Activated B cell treated with CpG ODN at 0.5 μM for 24 hours (primary cell): ENCODE measurements at regions not wholly inside any gene's neighbourhood (a gene's known extent, or its start where the extent isn't known, plus 50 kb on each side); places are given as distances from the start of the nearest gene placed in this dataset.

Experiments
- ATAC-seq: fragments of 200-7000 bp; cut with Tn5 transposase; one replicate; pipeline ENCODE4 v1.10.0; 2021; ENCODE audit warnings: low read depth, mild to moderate bottlenecking, moderate library complexity
- CTCF ChIA-PET: fragments of 350-600 bp; sonication (Branson Sonifier 250); formaldehyde crosslinking; loops from one replicate; lab custom pipeline; 2021; ENCODE audit warnings: antibody characterized with exemption; lab: Charles Lee
- POLR2A ChIA-PET: fragments of 350-600 bp; sonication (Branson Sonifier 250); formaldehyde crosslinking; loops from one replicate; lab custom pipeline; 2021; ENCODE audit warnings: antibody characterized with exemption; lab: Charles Lee
- DNase-seq: peaks from one replicate; pipeline ENCODE4 v3.0.0; 2022
- H3K27ac Mint-ChIP-seq: one replicate; pipeline ENCODE4 v1.8.0; 2020; ENCODE audit warnings: mixed read lengths
- H3K27me3 Mint-ChIP-seq: one replicate; pipeline ENCODE4 v1.8.0; 2021; ENCODE audit warnings: mixed read lengths
- H3K36me3 Mint-ChIP-seq: one replicate; pipeline ENCODE4 v1.8.0; 2021; ENCODE audit warnings: low read depth, mixed read lengths
- H3K4me1 Mint-ChIP-seq: one replicate; pipeline ENCODE4 v1.8.0; 2021; ENCODE audit warnings: mixed read lengths
- H3K4me3 Mint-ChIP-seq: one replicate; pipeline ENCODE4 v1.8.0; 2020; ENCODE audit warnings: mild to moderate bottlenecking, mixed read lengths
- H3K9me3 Mint-ChIP-seq: one replicate; pipeline ENCODE4 v1.8.0; 2020; ENCODE audit warnings: mixed read lengths
- CTCF ChIP-seq: fragments of 200-600 bp; IDR thresholded peaks from one replicate; pipeline ENCODE4 v1.8.0; 2022; ENCODE audit warnings: antibody characterized with exemption, mild to moderate bottlenecking
- intact Hi-C: fragments of 100-400 bp; cut with micrococcal nuclease; formaldehyde crosslinking; loops from one replicate; pipeline ENCODE4 v1.15.1; 2024

DNA sequence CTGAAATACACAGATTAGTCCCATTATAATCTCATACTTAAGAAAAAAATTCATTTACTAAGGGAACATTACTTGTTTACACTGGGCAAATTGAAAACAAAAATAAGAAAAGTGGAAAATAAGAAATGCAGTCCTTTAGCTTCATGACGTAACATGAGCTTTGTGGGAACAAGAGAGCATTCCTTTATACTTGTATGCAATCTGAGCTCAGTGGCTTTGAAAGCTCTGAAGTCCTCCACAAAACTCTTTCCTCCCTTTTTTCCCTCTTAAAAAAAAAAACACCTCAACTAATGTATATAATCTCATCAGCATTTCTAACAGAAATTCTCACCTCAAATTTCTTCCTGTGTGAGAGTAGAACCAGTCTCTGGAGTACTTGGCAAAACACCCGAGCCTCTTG lies 76.9 kb upstream of the OTX2 start:
- intact Hi-C loops: no loop called here
- ATAC-seq: no peak

GRCh38 chr14:56886471-56887062 lies 76.3 kb upstream of the OTX2 start:
- peaks cover 18% of the 10 kb centered on the region for H3K27me3 Mint-ChIP-seq
- CTCF ChIA-PET: no interaction called here
- ATAC-seq (no peak), DNase-seq (no peak)
- no peak overlapping the region for H3K4me3 Mint-ChIP-seq
- TF ChIP-seq CTCF: no peak
- POLR2A ChIA-PET: no interaction called here
- no peaks in the 10 kb centered on the region for H3K9me3 Mint-ChIP-seq
- no peaks in the 10 kb centered on the region for H3K36me3 Mint-ChIP-seq
- intact Hi-C loops: no loop called here
- H3K4me1 Mint-ChIP-seq: no peaks in the 10 kb centered on the region
- no peak overlapping the region for H3K27ac Mint-ChIP-seq

More for the DNA sequence above, 76.9 kb upstream of the OTX2 start:
- Mint-ChIP-seq H3K4me3 (no peak overlapping the region), H3K27ac (no peak overlapping the region), H3K36me3 (no peaks in the 10 kb centered on the region), H3K9me3 (no peaks in the 10 kb centered on the region), H3K4me1 (no peaks in the 10 kb centered on the region), H3K27me3 (peaks cover 21% of the 10 kb centered on the region)
- CTCF ChIA-PET: no interaction called here
- DNase-seq: no peak
- no peak for TF ChIP-seq CTCF
- POLR2A ChIA-PET: no interaction called here

- DNase-seq (no peak), ATAC-seq (no peak)
- Mint-ChIP-seq H3K4me1 (no peaks in the 10 kb centered on the region), H3K9me3 (no peaks in the 10 kb centered on the region), H3K36me3 (no peaks in the 10 kb centered on the region), H3K4me3 (no peak overlapping the region), H3K27me3 (peaks cover 18% of the 10 kb centered on the region), H3K27ac (no peak overlapping the region)
- no peak for TF ChIP-seq CTCF
- intact Hi-C loops: no loop called here
- ChIA-PET CTCF (interaction anchor here (0.6 kb wide), 1 partner anchor 12 kb away, joined by 3 read pairs; no protein-coding TSS in a partner anchor), POLR2A (no interaction called here)
Measured at GRCh38 chr14:56885825-56886224, 75.5 kb upstream of the OTX2 start.

- intact Hi-C loops: no loop called here
- ATAC-seq (no peak), DNase-seq (no peak)
- no peak for TF ChIP-seq CTCF
- no peaks in the 10 kb centered on the region for H3K9me3 Mint-ChIP-seq
- H3K27ac Mint-ChIP-seq: no peak overlapping the region
- H3K36me3 Mint-ChIP-seq: no peaks in the 10 kb centered on the region
- ChIA-PET CTCF (no interaction called here), POLR2A (no interaction called here)
- peaks cover 19% of the 10 kb centered on the region for H3K27me3 Mint-ChIP-seq
- H3K4me1 Mint-ChIP-seq: no peaks in the 10 kb centered on the region
- H3K4me3 Mint-ChIP-seq: no peak overlapping the region
Measured at GRCh38 chr14:56884617-56885016, 74.3 kb upstream of the OTX2 start.

GRCh38 chr14:56881181-56881580 lies 70.9 kb upstream of the OTX2 start:
- intact Hi-C loops: no loop called here
- POLR2A ChIA-PET: no interaction called here
- Mint-ChIP-seq H3K36me3 (no peaks in the 10 kb centered on the region), H3K27ac (no peak overlapping the region), H3K4me3 (no peak overlapping the region), H3K4me1 (no peaks in the 10 kb centered on the region), H3K9me3 (no peaks in the 10 kb centered on the region), H3K27me3 (peaks cover 5% of the 10 kb centered on the region)
- no peak for ATAC-seq
- no peak for DNase-seq
- CTCF ChIA-PET: no interaction called here
- no peak for TF ChIP-seq CTCF
